A673 (cell line): ENCODE measurements at regions not wholly inside any gene's neighbourhood (a gene's known extent, or its start where the extent isn't known, plus 50 kb on each side); places are given as distances from the start of the nearest gene placed in this dataset.

Experiments used
- CTCF ChIP-seq: fragments of 300-800, 200-600 bp; sonication (generic); conservative IDR thresholded peaks from 2 replicates; pipeline ENCODE4 v1.5.1; 2017; ENCODE audit warnings: low read depth, mild to moderate bottlenecking, antibody characterized with exemption, low read length, moderate library complexity, mixed read lengths
- EZH2 ChIP-seq: fragments of 200-600 bp; sonication (generic); IDR thresholded peaks from 2 replicates; pipeline ENCODE4 v1.6.1; 2017; ENCODE audit warnings: borderline replicate concordance, low read depth, mild to moderate bottlenecking, mixed read lengths, antibody characterized with exemption, low read length; ENCODE audit not compliant: poor library complexity, severe bottlenecking

GRCh38 chr6:21999741-22000140 is 297.1 kb downstream of the PRL start:
- TF ChIP-seq CTCF (no peak), EZH2 (no peak)
